Transverse colon (tissue), 4 donors: ENCODE measurements at regions not wholly inside any gene's neighbourhood (a gene's known extent, or its start where the extent isn't known, plus 50 kb on each side); places are given as distances from the start of the nearest gene placed in this dataset.

Experiments
- DNase-seq: peaks from one replicate; pipeline ENCODE4 v3.0.0-alpha.2; 2019
- H3K27ac ChIP-seq, 4 donors: fragments of 200-600 bp; sonication (generic); 2 replicates each; pipeline ENCODE4 v1.5.1; 2016 to 2018; ENCODE audit warnings: inconsistent platforms in 4 of 4
- H3K27me3 ChIP-seq: fragments of 200-600 bp; sonication (generic); 2 replicates; pipeline ENCODE4 v1.5.1; 2017; ENCODE audit warnings: inconsistent platforms
- H3K36me3 ChIP-seq, 4 donors: fragments of 200-600 bp; sonication (generic); 2 replicates each; pipeline ENCODE4 v1.5.1; 2017 to 2019; ENCODE audit warnings: inconsistent platforms in 4 of 4
- H3K4me1 ChIP-seq, 4 donors: fragments of 200-600 bp; sonication (generic); 2 replicates each; pipeline ENCODE4 v1.5.1; 2017 to 2020; ENCODE audit warnings: inconsistent platforms in 4 of 4
- H3K4me3 ChIP-seq, 4 donors: fragments of 200-600 bp; sonication (generic); 1 replicate in 1 of 4; 2 replicates in 3 of 4; pipeline versions ENCODE4 v1.5.1 to v1.6.1; 2017 to 2019; ENCODE audit warnings: inconsistent platforms in 4 of 4
- H3K9me3 ChIP-seq, 2 donors: fragments of 200-600 bp; sonication (generic); 2 replicates each; pipeline ENCODE4 v1.5.1; 2017 to 2019; ENCODE audit warnings: inconsistent platforms in 2 of 2
- EP300 ChIP-seq: sonication (generic); formaldehyde crosslinking; IDR thresholded peaks from one replicate; pipeline ENCODE4 v1.6.1; 2017; ENCODE audit warnings: antibody characterized with exemption, low read depth
- POLR2A ChIP-seq: fragments of 450-650 bp; IDR thresholded peaks from one replicate; pipeline ENCODE4 v1.6.1; 2016; ENCODE audit warnings: antibody characterized with exemption, mild to moderate bottlenecking, moderate library complexity
- POLR2AphosphoS5 ChIP-seq, 3 donors: sonication (generic); formaldehyde crosslinking; IDR thresholded peaks; one replicate each; pipeline ENCODE4 v1.6.1; 2016; ENCODE audit warnings: antibody characterized with exemption in 3 of 3
- WGBS, 2 donors: methylation state at CpG; one replicate each; pipeline ENCODE4 v1.1.5; 2018; ENCODE audit warnings: low coverage in 1 of 2; 5-methylcytosine and 5-hydroxymethylcytosine counted together
- in situ Hi-C, 4 donors: fragments of 200-750 bp; cut with MboI; loops; one replicate each; pipeline versions ENCODE4 v1.15.0 to v1.15.1; 2017; ENCODE audit warnings: low sequenced_read_pairs in 3 of 4, low pct_ligation_motif_present in 1 of 4, low pct_unique_long_range_greater_than_20kb in 1 of 4
- intact Hi-C: fragments of 100-400 bp; cut with DNase I; formaldehyde crosslinking; loops from one replicate; pipeline ENCODE4 v1.15.1; 2023; ENCODE audit warnings: low total_unique reads
- TF ChIP-seq, protein P1 (sequence below), 5 experiments: fragments of 200-600 bp in 3 of 5; fragments of 450-650 bp in 2 of 5; sonication (generic) in 3 of 5; IDR thresholded peaks; 1 replicate in 2 of 5; 2 replicates in 3 of 5; pipeline ENCODE4 v1.5.1; 2016 to 2017; ENCODE audit warnings: antibody characterized with exemption in 5 of 5, inconsistent platforms in 3 of 5, mild to moderate bottlenecking in 2 of 5, moderate library complexity in 1 of 5

DNA sequence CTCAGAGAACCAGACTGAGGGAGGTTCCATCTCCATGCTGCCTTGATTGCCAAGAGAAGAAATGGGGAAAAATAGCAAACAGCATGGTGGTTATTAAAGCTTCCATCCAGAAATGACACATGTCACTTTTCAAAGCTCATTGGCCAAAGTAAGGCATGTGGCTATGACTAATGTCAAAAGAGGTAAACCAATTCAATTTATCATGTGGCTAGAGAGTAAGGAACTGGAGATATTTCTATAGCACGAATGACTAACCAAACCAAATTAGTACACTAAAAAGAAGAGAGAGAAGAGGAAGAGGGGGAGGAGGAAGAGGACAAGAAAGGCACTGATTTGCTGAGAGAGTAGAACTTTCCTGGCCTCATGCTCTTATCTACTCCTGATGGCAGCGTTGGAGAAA is 115.2 kb upstream of the SLC6A11 start:
- no peak for DNase-seq
- H3K4me1 ChIP-seq, result no peaks in the 10 kb centered on the region
- no peaks in the 10 kb centered on the region for H3K36me3 ChIP-seq
- 76 to 86% methylated on average over 1 to 2 of the region's 2 CpGs for WGBS, 2 donors
- in situ Hi-C loops, result no loop called here
- H3K9me3 ChIP-seq, result no peaks in the 10 kb centered on the region
- peaks cover 42% of the 10 kb centered on the region for H3K27me3 ChIP-seq
- H3K27ac ChIP-seq, result no peak overlapping the region
- intact Hi-C loops, result no loop called here
- TF ChIP-seq EP300, result no peak
- TF ChIP-seq POLR2A, result no peak
- TF ChIP-seq POLR2AphosphoS5 (IDR thresholded peaks at IDR 0.05), result no peak
- TF ChIP-seq, protein P1, sequence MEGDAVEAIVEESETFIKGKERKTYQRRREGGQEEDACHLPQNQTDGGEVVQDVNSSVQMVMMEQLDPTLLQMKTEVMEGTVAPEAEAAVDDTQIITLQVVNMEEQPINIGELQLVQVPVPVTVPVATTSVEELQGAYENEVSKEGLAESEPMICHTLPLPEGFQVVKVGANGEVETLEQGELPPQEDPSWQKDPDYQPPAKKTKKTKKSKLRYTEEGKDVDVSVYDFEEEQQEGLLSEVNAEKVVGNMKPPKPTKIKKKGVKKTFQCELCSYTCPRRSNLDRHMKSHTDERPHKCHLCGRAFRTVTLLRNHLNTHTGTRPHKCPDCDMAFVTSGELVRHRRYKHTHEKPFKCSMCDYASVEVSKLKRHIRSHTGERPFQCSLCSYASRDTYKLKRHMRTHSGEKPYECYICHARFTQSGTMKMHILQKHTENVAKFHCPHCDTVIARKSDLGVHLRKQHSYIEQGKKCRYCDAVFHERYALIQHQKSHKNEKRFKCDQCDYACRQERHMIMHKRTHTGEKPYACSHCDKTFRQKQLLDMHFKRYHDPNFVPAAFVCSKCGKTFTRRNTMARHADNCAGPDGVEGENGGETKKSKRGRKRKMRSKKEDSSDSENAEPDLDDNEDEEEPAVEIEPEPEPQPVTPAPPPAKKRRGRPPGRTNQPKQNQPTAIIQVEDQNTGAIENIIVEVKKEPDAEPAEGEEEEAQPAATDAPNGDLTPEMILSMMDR (IDR thresholded peaks at IDR 0.05), result no peak
- H3K4me3 ChIP-seq, result no peak overlapping the region

DNA sequence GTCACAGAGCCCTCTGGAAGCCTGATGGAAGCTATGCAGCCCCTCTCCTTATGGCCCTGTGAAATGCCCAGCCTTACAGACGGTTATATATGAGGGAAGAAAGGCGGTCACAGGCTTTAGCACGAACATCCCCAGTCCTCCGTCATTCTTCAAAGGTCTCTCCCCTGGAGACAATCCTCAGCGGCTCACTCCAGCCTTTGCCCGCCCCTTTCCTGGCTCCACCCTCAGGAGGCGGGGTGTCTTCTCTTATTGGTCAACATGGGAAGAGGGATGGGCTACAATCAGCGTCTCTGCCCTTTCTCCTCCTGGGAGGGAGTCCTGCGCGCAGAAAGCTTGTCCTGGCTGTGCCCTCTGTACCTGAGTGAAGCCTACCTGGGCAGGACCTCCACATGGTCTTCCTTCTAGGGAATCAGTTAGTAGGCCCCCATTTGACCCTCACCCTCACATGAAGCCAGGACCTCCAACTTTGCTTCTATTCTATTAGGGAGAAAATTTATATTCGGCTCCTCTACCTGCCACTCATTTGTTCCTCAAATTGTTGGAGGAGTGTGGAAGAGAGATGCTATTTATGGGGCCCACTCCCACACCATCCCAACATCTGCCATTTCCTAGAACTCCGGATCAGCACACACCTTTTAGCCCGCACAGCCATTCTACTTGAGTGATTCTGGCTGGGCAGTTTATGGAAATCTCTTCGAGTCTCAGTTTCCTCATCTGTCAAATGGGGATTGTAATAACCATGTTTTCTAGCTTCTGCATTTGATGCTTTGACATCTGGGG is 112.9 kb upstream of the SLC6A11 start:
- intact Hi-C loops (no loop called here), in situ Hi-C loops (no loop called here)
- H3K4me1 ChIP-seq, result peaks cover 0 to 7% (median 4%) of the 10 kb centered on the region in 4 donors
- TF ChIP-seq, protein P1 (IDR thresholded peaks at IDR 0.05), result no peak
- no peak for TF ChIP-seq POLR2A
- TF ChIP-seq EP300, result no peak
- TF ChIP-seq POLR2AphosphoS5 (IDR thresholded peaks at IDR 0.05), result no peak
- peaks cover 57% of the 10 kb centered on the region for H3K27me3 ChIP-seq
- no peak overlapping the region for H3K4me3 ChIP-seq
- H3K27ac ChIP-seq, result no peak overlapping the region
- H3K36me3 ChIP-seq, result no peaks in the 10 kb centered on the region
- no peaks in the 10 kb centered on the region for H3K9me3 ChIP-seq
- 33% methylated on average over 2 to 14 of the region's 14 CpGs for WGBS, 2 donors
- DNase-seq, result no peak

DNA sequence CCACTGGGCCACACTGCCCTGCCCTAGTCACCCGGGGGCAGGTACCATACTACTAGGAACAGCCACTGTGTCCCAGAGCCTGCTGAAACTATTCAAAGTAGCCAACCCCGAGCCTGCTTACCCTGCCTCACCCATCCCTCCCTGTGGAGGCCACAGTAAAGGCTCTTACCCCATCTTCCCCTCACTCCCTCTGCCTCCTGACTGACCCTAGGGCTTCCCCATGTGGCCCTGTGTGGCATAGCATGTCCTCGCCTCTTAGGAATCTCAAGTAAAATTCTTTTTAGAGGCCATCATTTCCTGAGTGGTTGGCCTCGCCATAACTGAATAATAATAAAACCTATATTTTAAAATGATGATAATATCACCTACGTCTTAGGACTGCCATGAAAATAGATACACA is 112.2 kb upstream of the SLC6A11 start:
- no peak for DNase-seq
- no peaks in the 10 kb centered on the region for H3K36me3 ChIP-seq
- H3K27me3 ChIP-seq, result peaks cover 64% of the 10 kb centered on the region
- intact Hi-C loops, result no loop called here
- in situ Hi-C loops, result no loop called here
- H3K4me1 ChIP-seq, result peaks cover 0 to 7% (median 4%) of the 10 kb centered on the region in 4 donors
- TF ChIP-seq, protein P1 (IDR thresholded peaks at IDR 0.05), result no peak
- TF ChIP-seq POLR2AphosphoS5 (IDR thresholded peaks at IDR 0.05) (no peak), EP300 (no peak), POLR2A (no peak)
- H3K27ac ChIP-seq, result no peak overlapping the region
- WGBS, 2 donors, result 36 to 49% methylated on average over 3 to 5 of the region's 5 CpGs
- H3K9me3 ChIP-seq, result no peaks in the 10 kb centered on the region
- no peak overlapping the region for H3K4me3 ChIP-seq

DNA sequence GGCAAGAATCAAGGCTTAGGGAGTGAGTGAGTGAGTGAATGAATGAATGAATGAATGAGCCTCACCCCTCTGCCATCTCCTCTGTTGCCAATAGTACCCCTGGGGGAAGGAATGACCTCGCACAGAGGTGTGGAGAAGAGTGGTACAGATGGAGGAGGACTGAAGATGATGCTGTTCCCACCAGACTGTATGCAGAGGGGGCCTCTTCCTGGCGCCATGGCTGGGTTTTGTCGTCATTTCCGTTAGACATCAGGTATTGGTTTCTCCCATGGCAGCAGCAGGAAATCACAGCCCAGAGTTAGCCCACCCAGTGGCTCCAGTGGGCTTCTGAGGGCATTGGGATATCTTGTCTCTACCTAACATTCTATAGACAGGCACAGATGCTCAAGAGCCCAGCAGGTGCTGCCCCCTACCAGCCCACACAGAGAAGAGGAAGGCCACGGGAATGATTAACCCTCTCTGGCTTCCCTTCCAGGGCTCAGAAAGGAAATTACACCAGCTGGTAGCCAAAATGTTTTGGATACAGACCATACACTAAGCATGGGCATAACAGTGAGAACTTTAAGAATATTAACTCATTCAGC is 109.8 kb upstream of the SLC6A11 start:
- no peaks in the 10 kb centered on the region for H3K36me3 ChIP-seq
- TF ChIP-seq EP300 (no peak), POLR2AphosphoS5 (IDR thresholded peaks at IDR 0.05) (no peak), POLR2A (no peak)
- TF ChIP-seq, protein P1 (IDR thresholded peaks at IDR 0.05), result no peak
- H3K9me3 ChIP-seq, result no peaks in the 10 kb centered on the region
- intact Hi-C loops, result no loop called here
- 35% methylated on average over 5 of the region's 5 CpGs; no CpG with 5 or more reads in 1 of the 2 donors for WGBS, 2 donors
- in situ Hi-C loops, result no loop called here
- H3K4me3 ChIP-seq, result no peak overlapping the region
- H3K4me1 ChIP-seq, result peaks cover 0 to 7% (median 4%) of the 10 kb centered on the region in 4 donors
- H3K27me3 ChIP-seq, result peaks cover 76% of the 10 kb centered on the region
- DNase-seq, result no peak
- no peak overlapping the region for H3K27ac ChIP-seq
